ENCODE measurements at regions not wholly inside any gene's neighbourhood (a gene's known extent, or its start where the extent isn't known, plus 50 kb on each side); places are given as distances from the start of the nearest gene placed in this dataset.
"Not testable (repeated sequence)": the region's sequence is repeated elsewhere in the genome, so short reads cannot be mapped to it uniquely, and the experiment has no call there.

- Histone ChIP-seq H3K9me3 (no peaks in the 10 kb centered on the region), H3K27ac (no peak overlapping the region), H3K36me3 (no peaks in the 10 kb centered on the region), H3K4me3 (no peak overlapping the region), H3K4me1 (no peaks in the 10 kb centered on the region), H3K27me3 (no peaks in the 10 kb centered on the region)
- no peak for ATAC-seq (ENCODE audit: low FRiP score in 2 of 2)
- DNase-seq: no peak
- 82 to 92% methylated on average over 4 of the region's 4 CpGs for WGBS, 2 donors
- TF ChIP-seq CTCF (IDR thresholded peaks at IDR 0.05): no peak
- TF ChIP-seq POLR2AphosphoS5 (IDR thresholded peaks at IDR 0.05): no peak
- no peak for TF ChIP-seq EP300 (IDR thresholded peaks at IDR 0.05)
- no peak for TF ChIP-seq POLR2A (IDR thresholded peaks at IDR 0.05)
Observed at GRCh38 chr7:9719303-9719702, 1254.4 kb upstream of the PHF14 start.

GRCh38 chr7:9719721-9720120 lies 1254.0 kb upstream of the PHF14 start:
- H3K27me3 ChIP-seq: no peaks in the 10 kb centered on the region
- no peak for ATAC-seq (ENCODE audit: low FRiP score in 2 of 2)
- no peak overlapping the region for H3K27ac ChIP-seq
- no peaks in the 10 kb centered on the region for H3K9me3 ChIP-seq
- DNase-seq: no peak
- no peaks in the 10 kb centered on the region for H3K4me1 ChIP-seq
- no peak for TF ChIP-seq EP300 (IDR thresholded peaks at IDR 0.05)
- TF ChIP-seq CTCF (IDR thresholded peaks at IDR 0.05): no peak
- no peak for TF ChIP-seq POLR2A (IDR thresholded peaks at IDR 0.05)
- no peak for TF ChIP-seq POLR2AphosphoS5 (IDR thresholded peaks at IDR 0.05)
- no peak overlapping the region for H3K4me3 ChIP-seq
- no peaks in the 10 kb centered on the region for H3K36me3 ChIP-seq
- 90 to 91% methylated on average over 3 of the region's 3 CpGs for WGBS, 2 donors

GRCh38 chr7:9725940-9726663 lies 1247.6 kb upstream of the PHF14 start:
- not testable (repeated sequence) for H3K9me3 ChIP-seq; H3K36me3 ChIP-seq; H3K4me3 ChIP-seq; H3K4me1 ChIP-seq; H3K27me3 ChIP-seq; ATAC-seq (ENCODE audit: low FRiP score in 2 of 2); H3K27ac ChIP-seq
- 91 to 92% methylated on average over 29 to 58 of the region's 60 CpGs for WGBS, 2 donors
- peak in 1 of 2 donors; percentile 55 for DNase-seq

- not testable (repeated sequence) for H3K4me1 ChIP-seq, H3K4me3 ChIP-seq, H3K27me3 ChIP-seq, H3K27ac ChIP-seq, H3K9me3 ChIP-seq, H3K36me3 ChIP-seq, DNase-seq
- ATAC-seq (ENCODE audit: low FRiP score in 2 of 2): peak in 1 of 2 donors; percentile 53
- WGBS, 2 donors: 97 to 100% methylated on average over 7 to 17 of the region's 22 CpGs
Observed at GRCh38 chr7:9726811-9727210, 1246.9 kb upstream of the PHF14 start.

GRCh38 chr7:9727467-9727869 lies 1246.2 kb upstream of the PHF14 start:
- not testable (repeated sequence) for H3K4me1 ChIP-seq, H3K4me3 ChIP-seq, H3K27me3 ChIP-seq, H3K36me3 ChIP-seq, H3K9me3 ChIP-seq, H3K27ac ChIP-seq
- DNase-seq (peak in 1 of 2 donors; percentile 65), ATAC-seq (ENCODE audit: low FRiP score in 2 of 2) (peak in 1 of 2 donors; percentile 22)
- 88 to 93% methylated on average over 11 to 13 of the region's 13 CpGs for WGBS, 2 donors

- not testable (repeated sequence) for H3K27ac ChIP-seq; H3K4me3 ChIP-seq; ATAC-seq (ENCODE audit: low FRiP score in 2 of 2); H3K4me1 ChIP-seq; H3K27me3 ChIP-seq; H3K9me3 ChIP-seq; H3K36me3 ChIP-seq
- peak in 1 of 2 donors; percentile 53 for DNase-seq
- 90 to 96% methylated on average over 14 to 17 of the region's 17 CpGs for WGBS, 2 donors
Observed at GRCh38 chr7:9728014-9728657, 1245.5 kb upstream of the PHF14 start.

GRCh38 chr7:9752033-9752432 lies 1221.6 kb upstream of the PHF14 start:
- WGBS, 2 donors: 75 to 92% methylated on average over 4 of the region's 4 CpGs
- ATAC-seq (ENCODE audit: low FRiP score in 2 of 2): no peak
- no peak for TF ChIP-seq POLR2AphosphoS5 (IDR thresholded peaks at IDR 0.05)
- TF ChIP-seq CTCF (IDR thresholded peaks at IDR 0.05): no peak
- TF ChIP-seq EP300 (IDR thresholded peaks at IDR 0.05): no peak
- TF ChIP-seq POLR2A (IDR thresholded peaks at IDR 0.05): no peak

More at GRCh38 chr7:9752033-9752432, 1221.6 kb upstream of the PHF14 start:
- no peak for DNase-seq
- H3K27ac ChIP-seq: no peak overlapping the region
- H3K4me1 ChIP-seq: no peaks in the 10 kb centered on the region
- no peaks in the 10 kb centered on the region for H3K27me3 ChIP-seq
- H3K9me3 ChIP-seq: no peaks in the 10 kb centered on the region
- no peaks in the 10 kb centered on the region for H3K36me3 ChIP-seq
- no peak overlapping the region for H3K4me3 ChIP-seq

All from upper lobe of left lung (tissue), 6 donors.